ENCODE measurements at regions not wholly inside any gene's neighbourhood (a gene's known extent, or its start where the extent isn't known, plus 50 kb on each side); places are given as distances from the start of the nearest gene placed in this dataset.

GRCh38 chr3:157775446-157775845, 272.2 kb upstream of the VEPH1 start:
- TF ChIP-seq CREB5 (CRISPR knock-in tag; IDR thresholded peaks at IDR 0.05; ENCODE audit: low read depth) = no peak
- no peak for TF ChIP-seq GLIS3 (CRISPR knock-in tag; IDR thresholded peaks at IDR 0.05)
- TF ChIP-seq ZNF565 (CRISPR knock-in tag; conservative IDR thresholded peaks at IDR 0.05; ENCODE audit: low read depth) = no peak
- TF ChIP-seq POU6F1 (CRISPR knock-in tag; IDR thresholded peaks at IDR 0.05; ENCODE audit: borderline replicate concordance, low read depth) = no peak
- no peak for TF ChIP-seq ZNF70 (CRISPR knock-in tag; IDR thresholded peaks at IDR 0.05)
- TF ChIP-seq ARNTL (CRISPR knock-in tag; IDR thresholded peaks at IDR 0.05; ENCODE audit: borderline replicate concordance, low read depth) = no peak
- TF ChIP-seq PATZ1 (CRISPR knock-in tag; IDR thresholded peaks at IDR 0.05; ENCODE audit: borderline replicate concordance) = no peak
- TF ChIP-seq RARB (CRISPR knock-in tag; IDR thresholded peaks at IDR 0.05) = no peak
- no peak for TF ChIP-seq PPARA (CRISPR knock-in tag; IDR thresholded peaks at IDR 0.05; ENCODE audit: borderline replicate concordance)
- no peak for TF ChIP-seq ISL1 (CRISPR knock-in tag; IDR thresholded peaks at IDR 0.05)
